T-helper 1 cell treated with Interleukin-12 subunit alpha and Interleukin-12 subunit beta and Interleukin-4 antibody, amounts not matched to agents 30 ng/mL and 1 ng/mL, for 36 hours (primary cell): ENCODE measurements at regions not wholly inside any gene's neighbourhood (a gene's known extent, or its start where the extent isn't known, plus 50 kb on each side); places are given as distances from the start of the nearest gene placed in this dataset.

Experiments
- intact Hi-C: fragments of 100-400 bp; cut with micrococcal nuclease; formaldehyde crosslinking; loops from one replicate; pipeline ENCODE4 v1.15.1; 2024

DNA sequence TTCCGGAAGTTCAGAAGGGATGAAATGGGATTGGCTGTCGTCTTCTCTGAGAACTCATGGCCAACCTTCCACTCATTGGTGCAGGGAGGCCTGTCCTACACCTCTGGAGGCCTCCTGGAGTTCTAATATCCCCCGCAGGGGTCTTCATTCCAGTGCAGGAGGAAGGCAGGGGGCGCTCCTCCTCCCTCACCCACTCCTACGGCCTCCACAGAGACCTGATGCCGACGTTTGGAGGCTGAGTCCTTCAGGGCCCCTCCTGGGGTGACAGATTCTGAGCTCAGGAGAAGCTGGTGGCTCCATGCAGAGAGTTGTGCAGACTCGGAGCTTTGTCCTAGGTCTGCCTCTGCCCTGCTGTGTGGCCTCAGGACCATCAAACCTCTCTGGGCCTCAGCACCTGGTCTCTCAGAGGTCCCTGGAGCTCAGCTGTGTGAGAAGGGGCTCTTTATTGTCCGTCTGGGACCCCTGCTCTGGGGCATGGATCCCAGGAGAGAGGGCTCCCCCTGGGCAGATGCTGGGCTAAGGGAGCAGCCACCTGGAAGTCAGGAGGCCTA is 102.3 kb upstream of the WNT4 start:
- intact Hi-C loops = no loop called here

DNA sequence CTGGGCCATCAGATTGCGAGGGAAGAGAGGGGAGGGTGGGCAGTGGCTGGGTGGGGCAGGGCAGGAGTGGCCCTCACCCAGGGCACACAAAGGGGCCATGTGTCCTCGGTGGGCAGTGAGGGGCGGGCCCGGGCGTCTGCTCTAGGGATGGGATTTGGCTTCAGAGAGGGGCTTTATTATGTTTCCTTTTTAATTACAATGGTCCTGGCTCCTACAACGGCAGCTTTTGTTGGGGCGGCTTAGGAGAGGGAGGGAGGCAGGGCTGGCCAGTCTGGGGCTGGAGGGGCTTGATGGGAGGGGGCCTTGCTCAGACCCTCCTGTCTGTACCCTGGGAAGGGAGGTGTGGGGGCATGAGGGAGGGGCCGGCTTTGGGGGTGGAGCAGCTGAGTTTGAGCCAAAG is 102.8 kb upstream of the WNT4 start:
- intact Hi-C loops = no loop called here

DNA sequence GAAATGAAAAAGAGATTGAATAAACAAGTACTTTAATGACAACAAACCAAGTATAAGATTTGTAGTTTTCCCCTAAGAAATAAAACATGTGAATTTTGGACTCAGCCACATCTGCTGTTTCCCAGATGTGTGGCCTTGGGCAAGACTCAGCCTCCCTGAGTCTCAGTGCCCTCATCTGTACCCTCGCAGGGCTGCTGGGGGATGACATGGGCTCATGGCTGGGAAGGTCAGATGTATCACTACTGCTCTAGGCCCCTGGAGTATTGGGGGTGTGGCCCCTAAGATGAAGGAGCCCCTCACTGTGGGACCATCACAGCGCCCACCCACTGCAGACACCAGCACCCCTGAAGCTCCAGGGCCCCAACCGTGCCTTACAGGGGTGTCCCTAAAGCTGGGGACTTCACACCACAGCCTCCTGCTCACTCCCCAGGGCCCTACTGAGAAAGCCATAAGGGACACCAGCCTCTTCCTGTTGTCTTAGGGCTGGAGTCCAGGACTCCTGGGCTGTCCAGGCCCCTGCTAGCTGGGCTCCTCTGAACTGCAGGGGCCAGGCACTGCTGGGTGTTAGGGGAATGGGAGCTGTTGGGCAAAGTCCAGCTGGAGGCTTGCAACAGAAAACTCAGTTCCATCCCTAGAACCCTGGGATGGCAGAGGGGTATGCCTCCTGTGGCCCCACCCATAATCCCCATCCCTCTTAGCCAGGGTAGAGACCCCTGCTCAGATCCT is 104.0 kb upstream of the WNT4 start:
- intact Hi-C loops = no loop called here

DNA sequence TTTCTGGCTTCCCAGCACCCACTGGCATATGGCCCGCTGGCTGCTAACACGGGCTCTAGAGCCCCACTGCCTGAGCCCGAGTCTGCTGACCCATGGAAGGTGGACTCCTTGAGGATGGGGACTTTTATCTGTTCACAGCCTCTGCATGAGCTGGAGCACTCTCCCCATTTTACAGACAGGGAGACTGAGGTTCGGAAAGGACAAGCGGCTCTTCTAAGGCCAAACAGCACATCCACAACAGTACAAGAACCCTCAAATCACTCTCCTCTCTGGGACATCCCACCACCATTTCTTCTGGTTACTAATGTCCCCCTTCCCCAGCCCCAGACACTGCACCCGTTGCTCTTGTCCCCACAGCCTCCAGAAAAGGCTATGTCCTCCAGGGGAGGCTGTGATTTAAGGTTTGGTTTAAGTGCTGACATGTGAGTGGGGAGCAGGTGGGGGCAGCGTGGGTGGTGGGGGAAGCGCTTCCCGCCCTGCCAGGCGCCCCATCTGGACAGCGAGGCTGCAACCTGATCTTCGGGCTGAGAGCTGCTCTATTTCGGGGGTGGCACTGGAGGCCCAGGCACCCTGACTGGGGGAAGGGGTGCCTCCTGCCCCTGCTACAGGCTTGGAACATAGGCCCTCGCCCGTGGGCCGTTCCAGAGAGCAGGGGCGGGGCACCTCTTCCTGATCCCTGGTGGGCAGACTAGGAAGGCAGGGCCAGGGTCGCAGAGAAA is 104.8 kb upstream of the WNT4 start:
- intact Hi-C loops = no loop called here

DNA sequence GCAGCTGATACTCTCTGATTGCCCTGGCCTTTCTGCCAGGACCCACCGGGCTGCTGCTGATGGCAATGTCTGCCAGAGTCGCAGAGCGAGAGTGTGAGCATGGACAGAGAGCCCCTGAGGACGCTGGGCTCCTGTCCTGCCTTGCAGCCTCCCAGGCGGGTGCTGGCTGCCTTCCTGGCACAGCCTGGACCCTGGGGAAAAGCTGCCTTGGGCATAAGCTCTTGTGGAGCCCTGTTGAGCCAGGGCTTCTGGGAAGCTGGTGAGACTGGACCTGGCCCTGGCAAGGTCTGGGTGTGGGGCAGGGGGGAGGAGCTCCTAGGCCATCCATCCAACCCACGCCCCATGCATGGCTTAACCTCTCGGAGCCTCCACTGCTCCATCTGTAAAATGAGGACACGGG is 105.8 kb upstream of the WNT4 start:
- intact Hi-C loops = no loop called here

DNA sequence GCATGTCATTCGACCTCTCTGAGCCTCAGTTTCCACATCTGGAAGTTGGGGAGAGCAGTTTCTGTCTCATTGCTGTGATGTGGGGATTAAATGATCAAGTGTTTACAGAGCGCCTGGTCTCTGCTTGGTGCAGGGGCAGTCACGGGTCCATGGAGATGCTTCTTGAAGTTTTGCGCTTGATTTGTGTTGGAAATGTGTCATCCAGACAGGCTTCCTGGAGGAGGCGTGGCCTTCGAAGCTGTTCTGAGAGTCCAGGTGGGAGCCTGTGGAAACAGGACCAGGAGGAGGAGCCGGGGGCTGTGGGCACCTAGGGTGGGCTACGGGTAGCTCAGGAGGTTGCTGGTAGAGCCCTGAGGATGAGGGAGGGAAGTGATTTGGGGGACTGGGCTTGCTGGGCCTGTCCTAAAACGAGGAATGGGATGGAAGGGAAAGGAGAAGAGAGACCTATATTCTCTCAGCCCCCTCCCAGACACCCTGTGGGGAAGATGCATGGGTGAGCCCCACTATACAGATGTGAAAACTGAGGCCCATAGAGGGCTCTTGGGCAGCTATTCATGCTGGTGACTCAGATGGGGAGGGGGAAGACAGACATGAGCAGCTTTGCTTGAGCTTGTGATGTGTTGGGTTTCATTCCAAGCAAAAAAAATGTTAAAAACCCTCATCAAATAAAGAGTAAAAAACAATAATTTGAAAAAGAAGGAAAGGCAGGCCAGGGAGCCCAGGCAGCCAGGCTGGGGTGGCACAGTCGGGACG is 107.2 kb upstream of the WNT4 start:
- intact Hi-C loops = no loop called here

DNA sequence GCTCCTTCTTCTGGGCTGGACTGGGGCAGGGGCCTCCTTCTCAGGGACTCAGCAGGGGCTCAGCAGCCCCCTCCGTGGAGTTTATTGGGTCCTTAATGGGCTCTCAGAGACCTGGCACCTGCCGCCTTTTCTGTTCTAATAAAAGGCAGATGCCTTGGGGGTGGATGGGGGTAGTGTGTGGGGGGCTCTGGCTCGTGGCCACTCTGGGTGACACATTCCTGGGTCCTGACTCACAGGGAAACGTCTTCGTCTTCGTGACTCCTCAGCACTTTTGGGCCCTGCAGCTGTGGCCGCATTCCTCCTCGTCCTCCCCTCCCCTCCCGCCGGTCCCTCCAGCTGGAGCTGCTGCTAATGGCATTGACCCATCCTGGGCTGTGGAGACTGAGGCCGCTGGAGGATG is 107.8 kb upstream of the WNT4 start:
- intact Hi-C loops = no loop called here

DNA sequence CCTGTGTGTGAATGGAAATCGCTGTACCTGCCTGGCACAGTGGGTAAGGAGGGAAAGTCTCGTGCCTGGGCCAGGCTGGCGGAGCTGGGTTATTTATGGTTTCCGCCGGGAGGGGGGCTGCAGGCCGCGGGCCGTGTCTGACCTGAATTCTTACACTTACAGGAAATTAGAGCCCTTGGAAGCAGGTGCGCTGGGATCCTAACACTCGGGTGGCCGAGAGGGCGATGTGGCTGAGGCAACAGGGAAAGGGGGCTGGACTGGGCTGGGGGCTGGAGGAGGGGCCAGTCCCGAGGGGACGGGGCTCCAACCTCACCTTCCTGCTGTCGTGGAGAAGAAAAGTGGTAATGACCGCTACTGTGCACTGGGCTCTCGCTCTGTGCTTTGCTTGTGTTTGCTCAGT is 109.4 kb upstream of the WNT4 start:
- intact Hi-C loops = no loop called here

DNA sequence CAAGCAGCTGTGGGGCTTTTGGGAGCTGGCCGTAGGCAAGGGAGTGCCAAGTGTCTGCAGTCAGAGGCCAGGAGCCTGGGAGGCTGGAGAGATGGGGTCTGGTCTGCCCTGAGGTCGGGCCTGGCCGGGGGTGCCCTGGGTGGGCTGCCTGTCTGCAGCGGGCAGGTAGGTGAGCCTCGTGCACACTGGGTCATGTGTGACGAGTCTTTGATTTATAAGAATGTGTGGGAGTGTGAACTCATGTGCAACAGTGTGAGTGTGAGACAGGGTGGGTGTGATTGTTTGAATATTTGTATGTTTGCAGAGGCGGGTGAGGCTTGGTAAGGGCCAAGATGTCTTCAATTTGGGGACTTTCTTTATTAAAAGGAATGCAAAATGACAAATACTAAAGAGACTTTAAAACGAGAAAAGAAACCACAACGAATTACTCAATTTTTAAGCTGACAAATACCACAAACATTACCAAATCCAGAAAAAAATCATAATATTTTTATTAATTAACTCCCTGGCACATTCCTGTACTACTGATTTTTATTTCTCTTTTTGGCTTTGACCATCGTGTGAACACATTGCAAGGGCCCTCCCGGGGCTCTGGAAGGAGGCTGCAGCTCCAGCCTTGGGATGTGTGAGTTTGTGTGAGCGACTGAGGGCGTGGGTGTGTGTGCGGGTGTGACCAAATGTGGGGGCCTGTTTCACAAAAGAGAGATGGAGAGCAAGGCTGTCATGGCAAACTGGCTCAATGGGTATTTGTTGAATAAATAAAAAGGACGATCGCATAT is 110.3 kb upstream of the WNT4 start:
- intact Hi-C loops = no loop called here

DNA sequence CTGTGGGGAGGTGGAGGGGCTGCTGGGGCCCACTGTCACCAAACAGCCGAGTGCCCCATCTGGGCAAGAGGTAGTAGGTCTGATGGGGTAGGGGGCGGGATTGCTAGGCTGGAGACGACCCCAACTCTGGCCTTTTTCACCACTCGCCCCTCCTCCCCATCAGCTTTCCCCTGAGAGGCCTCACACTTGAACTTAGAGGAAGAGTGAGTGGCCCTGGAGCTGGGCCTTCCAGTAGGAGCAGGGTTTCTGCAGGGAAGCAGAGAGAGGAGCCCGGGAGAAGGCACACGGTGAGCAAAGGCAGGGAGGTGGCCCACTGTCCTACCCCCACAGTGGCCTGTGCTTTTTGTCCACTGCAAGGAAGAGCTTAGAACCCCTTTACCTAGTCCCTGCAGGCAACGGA is 111.9 kb upstream of the WNT4 start:
- intact Hi-C loops = no loop called here

DNA sequence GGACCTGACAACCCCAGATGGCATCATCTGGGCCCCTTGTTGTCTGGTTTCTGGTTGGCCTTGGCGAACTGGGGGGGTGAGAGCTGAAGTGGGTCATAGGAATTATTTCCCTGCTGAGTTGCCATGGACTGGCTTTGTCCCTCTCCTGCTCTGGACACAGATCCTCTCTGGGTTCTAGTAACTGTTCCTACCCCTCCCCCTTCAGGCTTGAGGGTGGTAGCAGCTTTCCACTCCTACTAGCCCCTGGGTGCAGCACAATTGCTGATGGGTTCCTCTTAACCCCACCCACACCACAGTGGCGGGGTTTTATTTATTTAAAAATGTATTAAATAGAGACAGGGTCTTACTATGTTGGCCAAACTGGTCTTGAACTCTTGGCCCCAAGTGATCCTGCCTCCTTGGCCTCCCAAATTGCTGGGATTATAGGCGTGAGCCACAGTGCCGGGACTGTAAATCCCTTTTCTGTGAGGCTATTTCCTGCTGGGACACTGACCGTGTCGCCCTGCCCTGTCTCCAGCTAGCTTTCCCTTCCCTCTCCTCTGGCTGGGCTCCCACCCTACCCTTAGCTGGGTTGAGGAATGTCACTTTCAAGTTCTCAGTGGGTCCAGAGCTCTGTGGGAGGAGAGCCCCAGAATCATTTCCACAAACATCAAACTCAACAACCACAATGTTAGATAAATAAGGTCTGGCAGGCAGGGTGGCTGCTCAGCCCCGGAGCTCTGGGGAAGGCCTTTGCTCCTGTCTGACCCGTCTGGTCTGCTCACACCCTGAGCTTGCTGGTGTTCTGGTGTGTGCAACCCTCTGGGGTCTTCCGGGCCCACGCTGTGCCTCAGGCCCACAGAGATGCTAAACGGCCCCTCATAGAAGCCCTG is 112.7 kb upstream of the WNT4 start:
- intact Hi-C loops = no loop called here

DNA sequence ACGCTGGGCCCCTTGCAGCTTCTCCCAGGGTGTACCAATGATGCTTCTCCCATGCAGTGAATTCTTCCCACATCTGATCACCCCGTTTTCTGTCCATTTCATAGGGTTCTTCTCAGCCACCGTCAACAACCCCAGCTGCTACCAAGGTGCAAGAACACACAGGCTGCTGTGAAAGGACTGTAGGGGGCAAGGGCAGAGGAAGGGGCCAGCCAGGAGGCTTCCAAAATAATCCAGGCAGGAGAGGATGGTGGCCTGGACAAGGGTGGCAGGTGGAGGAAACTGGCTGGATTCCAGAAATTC is 113.3 kb upstream of the WNT4 start:
- intact Hi-C loops = no loop called here

DNA sequence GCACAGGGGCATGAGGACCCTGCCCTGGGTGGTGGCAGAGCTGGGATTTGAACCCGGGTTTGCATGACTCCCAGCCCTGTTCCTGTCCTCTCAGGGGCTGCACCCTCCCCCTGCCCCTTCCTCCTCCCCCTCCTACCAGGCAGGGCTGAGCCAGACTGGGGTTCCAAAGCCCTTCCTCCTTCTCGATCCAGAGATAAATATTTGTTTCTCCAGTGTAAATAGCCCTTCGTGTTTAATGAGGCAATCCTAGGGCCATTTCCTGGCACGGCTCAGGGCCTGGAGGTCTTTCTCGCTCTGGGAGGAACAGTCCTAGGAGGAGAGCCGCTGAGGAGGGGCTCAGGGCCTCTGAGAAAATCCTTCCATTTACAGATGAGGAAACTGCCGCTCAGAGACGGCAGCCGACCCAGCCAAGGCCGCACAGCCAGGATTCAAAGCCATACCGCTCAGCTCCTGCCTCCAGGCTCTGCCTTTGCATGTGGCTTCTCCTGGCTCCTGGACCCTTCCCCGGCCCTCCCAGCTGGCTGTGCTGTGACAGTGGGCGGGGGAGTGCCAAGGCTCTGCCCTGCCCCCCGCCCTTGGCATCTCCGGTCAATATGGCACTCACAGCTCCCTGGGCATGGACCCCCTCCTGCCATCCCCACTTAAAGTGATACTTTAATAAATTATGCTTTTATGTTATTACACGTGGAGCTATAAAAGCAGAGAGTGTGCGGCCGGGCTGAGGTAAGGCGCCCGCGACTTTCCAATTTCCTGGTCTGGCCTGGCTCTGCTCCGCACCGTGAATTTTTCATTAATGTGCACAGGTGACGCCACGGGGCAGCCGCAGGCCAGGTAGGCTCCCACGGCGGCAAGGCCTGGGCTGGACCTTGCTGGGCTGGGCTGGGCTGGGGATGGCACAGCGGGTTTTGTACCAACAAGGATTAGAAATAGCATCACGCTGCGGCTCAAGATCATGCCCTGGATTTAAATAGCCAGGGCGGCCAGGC is 114.7 kb upstream of the WNT4 start:
- intact Hi-C loops = no loop called here

DNA sequence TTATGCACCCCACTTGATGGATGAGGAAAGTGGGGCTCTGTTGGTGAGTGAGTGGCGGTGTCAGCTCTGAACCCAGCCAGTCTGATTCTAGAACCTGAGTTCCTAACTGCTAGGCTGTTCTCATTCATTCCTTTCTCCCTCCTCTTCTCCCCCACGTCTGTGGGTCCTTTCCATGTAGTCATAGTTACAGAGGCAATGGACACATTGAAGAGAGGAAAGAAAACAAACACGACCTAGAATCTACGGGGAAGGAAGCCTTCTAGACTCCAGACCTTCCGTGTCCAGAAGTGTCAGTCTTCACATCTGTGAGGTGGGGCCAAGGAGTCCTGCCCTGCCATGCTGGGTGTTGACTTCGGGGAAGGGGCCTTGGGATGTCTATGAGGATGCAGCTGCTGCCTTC is 115.8 kb upstream of the WNT4 start:
- intact Hi-C loops = no loop called here

DNA sequence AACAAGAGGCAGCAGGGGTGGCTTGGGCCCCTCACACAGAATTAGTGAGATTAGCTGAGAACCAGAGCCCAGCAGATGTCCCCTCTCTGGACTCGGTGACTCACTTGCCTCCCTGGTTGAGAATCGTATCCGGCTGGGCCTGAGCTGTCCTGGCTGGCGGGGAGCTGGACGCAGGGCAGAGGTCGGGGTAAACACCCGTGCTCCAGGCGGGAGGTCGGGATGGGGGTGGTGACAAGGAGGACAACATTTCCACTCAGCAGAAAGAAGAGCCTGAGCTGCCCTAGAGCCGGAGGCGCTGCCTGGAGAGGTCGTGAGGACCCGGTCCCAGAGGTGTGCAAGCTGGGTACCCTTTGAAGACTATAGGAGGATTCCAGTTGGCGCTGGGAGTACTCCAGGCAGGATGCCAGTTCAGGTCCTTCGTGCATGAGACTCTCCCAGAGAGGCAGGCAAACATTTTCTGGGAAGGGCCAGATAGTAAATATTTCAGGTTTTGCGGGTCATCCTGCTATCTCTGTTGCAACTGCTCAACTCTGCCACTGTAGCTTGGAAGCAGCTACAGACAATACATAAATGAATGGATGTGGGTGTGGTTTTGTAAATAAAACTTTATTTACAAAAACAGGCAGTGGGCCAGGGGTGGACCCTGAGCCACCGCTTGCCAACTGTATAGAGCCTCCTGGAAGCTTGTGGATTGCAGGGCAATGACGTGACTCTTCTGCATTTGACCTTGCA is 116.8 kb upstream of the WNT4 start:
- intact Hi-C loops = no loop called here

DNA sequence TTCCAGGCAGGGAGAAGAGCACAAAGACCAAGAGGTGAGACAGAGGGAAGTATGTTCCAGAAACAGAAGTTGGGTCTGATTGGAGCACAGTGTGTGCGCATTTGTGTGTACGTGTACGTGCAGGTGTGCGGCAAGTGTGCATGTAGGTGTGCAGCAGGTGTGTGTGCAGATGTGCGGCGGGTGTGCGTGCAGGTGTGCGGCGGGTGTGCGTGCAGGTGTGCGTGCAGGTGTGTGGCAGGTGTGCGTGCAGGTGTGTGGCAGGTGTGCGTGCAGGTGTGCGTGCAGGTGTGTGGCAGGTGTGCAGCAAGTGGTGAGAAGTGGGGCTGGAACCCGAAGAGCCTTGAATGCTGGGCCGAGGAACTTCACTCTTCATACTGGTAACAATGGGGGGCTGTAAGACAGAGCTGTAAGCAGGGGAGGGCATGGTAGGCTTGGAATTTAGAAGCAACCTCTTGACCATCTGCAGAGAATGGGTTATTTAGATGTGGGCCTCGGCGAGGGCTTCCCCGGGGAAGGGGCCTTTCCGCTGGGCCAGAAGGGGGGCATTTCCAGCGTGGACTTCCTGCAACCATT is 118.0 kb upstream of the WNT4 start:
- intact Hi-C loops = no loop called here

DNA sequence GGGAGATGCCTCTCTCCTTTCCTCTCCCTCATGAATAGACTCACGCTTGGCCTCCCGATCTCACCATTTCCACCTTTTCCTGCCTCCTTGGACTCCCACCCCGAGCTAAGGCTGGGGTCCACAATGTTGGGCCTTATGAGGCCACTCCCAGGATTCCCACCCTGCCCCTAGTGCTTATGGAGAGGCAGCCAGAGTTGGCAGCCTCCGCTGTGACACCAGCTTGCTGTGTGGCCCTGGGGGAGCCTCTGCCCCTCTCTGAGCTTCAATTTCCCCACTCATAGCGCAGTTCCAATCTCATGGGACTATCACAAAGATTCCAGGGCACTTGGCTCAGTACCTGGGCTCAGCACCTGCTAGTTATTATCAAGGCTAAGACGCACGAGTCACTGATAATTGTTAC is 118.7 kb upstream of the WNT4 start:
- intact Hi-C loops = no loop called here

DNA sequence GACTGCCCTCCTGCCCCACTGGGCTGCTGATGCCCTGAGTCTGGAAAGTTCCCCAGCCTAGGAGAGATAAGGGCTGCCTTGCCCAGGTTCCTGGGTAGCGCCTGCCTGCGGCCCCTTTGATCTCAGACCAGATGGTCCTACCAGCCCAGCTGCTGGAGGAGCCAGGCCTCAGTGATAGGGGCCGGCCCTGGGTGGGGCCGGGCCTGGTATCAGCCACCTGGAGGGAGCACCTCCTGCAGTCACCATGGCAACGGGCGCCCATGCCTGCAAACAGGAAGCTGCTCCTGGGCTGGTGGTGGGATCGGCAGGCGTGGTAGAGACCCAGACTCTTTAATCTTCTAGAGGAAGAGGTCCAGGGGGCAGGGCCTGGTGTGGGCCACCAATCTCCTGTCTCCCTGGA is 119.7 kb upstream of the WNT4 start:
- intact Hi-C loops = no loop called here
